IMR-90 (cell line): ENCODE measurements at regions not wholly inside any gene's neighbourhood (a gene's known extent, or its start where the extent isn't known, plus 50 kb on each side); places are given as distances from the start of the nearest gene placed in this dataset.

Source experiments
- ATAC-seq: fragments of 200-7000 bp; cut with Tn5 transposase; 2 replicates; pipeline ENCODE4 v1.9.1; 2020; ENCODE audit warnings: low read depth, mild to moderate bottlenecking, moderate library complexity
- BruUV-seq: library from RNA; stranded (reverse); fragments of 400-500 nt; replicated peaks from 2 replicates; lab custom pipeline; 2021; lab: Mats Ljungman, UMichigan
- CTCF ChIA-PET: fragments of 300-600 bp; formaldehyde crosslinking; extraction: SDS; loops from one replicate; lab custom pipeline; 2021; ENCODE audit warnings: antibody characterized with exemption; lab: Yijun Ruan, JAX
- POLR2A ChIA-PET: fragments of 300-600 bp; sonication (Branson Sonifier 250); formaldehyde crosslinking; loops from one replicate; lab custom pipeline; 2022; ENCODE audit warnings: antibody characterized with exemption; ENCODE audit not compliant: unreplicated experiment; lab: Charles Lee
- DNase-seq: peaks from one replicate; pipeline ENCODE4 v3.0.0; 2013
- H2AFZ ChIP-seq: replicated peaks from 2 replicates; pipeline ENCODE3; 2013; ENCODE audit warnings: low read length, mild to moderate bottlenecking; ENCODE audit not compliant: poor library complexity
- H2AK5ac ChIP-seq: 2 replicates; pipeline ENCODE4 v1.6.1; 2013; ENCODE audit warnings: low read depth, low read length, inconsistent platforms
- H2AK9ac ChIP-seq: replicated peaks from 2 replicates; pipeline ENCODE3; 2013; ENCODE audit warnings: mild to moderate bottlenecking, low read depth, low read length, moderate library complexity; ENCODE audit not compliant: poor library complexity
- H2BK120ac ChIP-seq: 2 replicates; pipeline ENCODE4 v1.6.1; 2013; ENCODE audit warnings: low read depth, low read length, inconsistent platforms
- H2BK15ac ChIP-seq: 3 replicates; pipeline ENCODE4 v1.6.1; 2013; ENCODE audit warnings: low read depth, low read length, inconsistent platforms
- H2BK20ac ChIP-seq: 2 replicates; pipeline ENCODE4 v1.6.1; 2013; ENCODE audit warnings: low read depth, mild to moderate bottlenecking, inconsistent platforms, low read length, moderate library complexity
- H2BK5ac ChIP-seq: 2 replicates; pipeline ENCODE4 v1.6.1; 2013; ENCODE audit warnings: mild to moderate bottlenecking, low read depth, low read length, inconsistent platforms; ENCODE audit not compliant: poor library complexity, severe bottlenecking
- H3K14ac ChIP-seq: replicated peaks from 2 replicates; pipeline ENCODE4 v1.6.1; 2013; ENCODE audit warnings: low read depth, low read length, inconsistent platforms
- H3K18ac ChIP-seq: 2 replicates; pipeline ENCODE4 v1.6.1; 2013; ENCODE audit warnings: low read depth, low read length, control low read depth
- H3K23ac ChIP-seq: 2 replicates; pipeline ENCODE4 v1.6.1; 2013; ENCODE audit warnings: low read depth, low read length, inconsistent platforms
- H3K27ac ChIP-seq: 2 replicates; pipeline ENCODE4 v1.5.1; 2013; ENCODE audit warnings: mild to moderate bottlenecking, control low read depth, low read length; ENCODE audit not compliant: insufficient read depth
- H3K27me3 ChIP-seq: 2 replicates; pipeline ENCODE4 v1.6.1; 2013; ENCODE audit warnings: low read length; ENCODE audit not compliant: control insufficient read depth, insufficient read depth
- H3K36me3 ChIP-seq: 2 replicates; pipeline ENCODE4 v1.6.1; 2013; ENCODE audit warnings: low read length, mixed read lengths; ENCODE audit not compliant: control insufficient read depth, insufficient read depth
- H3K4ac ChIP-seq: 2 replicates; pipeline ENCODE4 v1.6.1; 2013; ENCODE audit warnings: low read depth, low read length, inconsistent platforms
- H3K4me1 ChIP-seq: 2 replicates; pipeline ENCODE4 v1.6.1; 2013; ENCODE audit warnings: low read length, mixed read lengths; ENCODE audit not compliant: control insufficient read depth, insufficient read depth
- H3K4me2 ChIP-seq: 2 replicates; pipeline ENCODE4 v1.6.1; 2013; ENCODE audit warnings: low read depth, mild to moderate bottlenecking, control low read depth, low read length, moderate library complexity
- H3K4me3 ChIP-seq: 2 replicates; pipeline ENCODE4 v1.5.1; 2013; ENCODE audit warnings: low read depth, mild to moderate bottlenecking, control low read depth, low read length, moderate library complexity; ENCODE audit not compliant: insufficient read depth
- H3K56ac ChIP-seq: 2 replicates; pipeline ENCODE4 v1.6.1; 2013; ENCODE audit warnings: low read length, inconsistent platforms; ENCODE audit not compliant: insufficient read depth; ENCODE audit errors: extremely low read depth
- H3K79me1 ChIP-seq, 2 experiments: 2 replicates each; pipeline ENCODE4 v1.6.1; 2013; ENCODE audit warnings: low read length in 2 of 2, inconsistent platforms in 1 of 2, low read depth in 1 of 2
- H3K9ac ChIP-seq: 2 replicates; pipeline ENCODE4 v1.6.1; 2013; ENCODE audit warnings: low read depth, low read length, control low read depth
- H3K9me1 ChIP-seq: 2 replicates; pipeline ENCODE4 v1.6.1; 2013; ENCODE audit warnings: low read length, inconsistent platforms; ENCODE audit not compliant: insufficient read depth
- H3K9me3 ChIP-seq: 2 replicates; pipeline ENCODE4 v1.6.1; 2013; ENCODE audit warnings: low read length; ENCODE audit not compliant: control insufficient read depth, insufficient read depth
- H4K20me1 ChIP-seq: 2 replicates; pipeline ENCODE4 v1.6.1; 2013; ENCODE audit warnings: low read length, inconsistent platforms; ENCODE audit not compliant: insufficient read depth
- H4K5ac ChIP-seq: 2 replicates; pipeline ENCODE4 v1.6.1; 2013; ENCODE audit warnings: mild to moderate bottlenecking, low read depth, low read length, control low read depth
- H4K8ac ChIP-seq, 2 experiments: 2 replicates each; pipeline ENCODE4 v1.6.1; 2013; ENCODE audit warnings: low read depth in 2 of 2, low read length in 2 of 2, control low read depth in 1 of 2, inconsistent platforms in 1 of 2
- H4K91ac ChIP-seq: 2 replicates; pipeline ENCODE4 v1.6.1; 2013; ENCODE audit warnings: low read depth, low read length, inconsistent platforms; ENCODE audit not compliant: insufficient read depth
- CEBPB ChIP-seq: IDR thresholded peaks from 2 replicates; pipeline ENCODE4 v1.6.1; 2012; ENCODE audit warnings: low read depth, low read length, improper control_type of control experiment
- CTCF ChIP-seq: conservative IDR thresholded peaks from 2 replicates; pipeline ENCODE4 v1.5.1; 2012; ENCODE audit warnings: mild to moderate bottlenecking, low read depth, low read length, improper control_type of control experiment
- USF2 ChIP-seq: fragments of 150-350 bp; IDR thresholded peaks from 2 replicates; pipeline ENCODE4 v1.6.1; 2017; ENCODE audit warnings: mild to moderate bottlenecking, antibody characterized with exemption, low read length, low read depth
- WGBS, 2 experiments: methylation state at CpG; one replicate each; pipeline versions ENCODE4 v1.1.5 to v1.1.7; 2013; ENCODE audit warnings: missing lambda C conversion rate in 2 of 2; ENCODE audit not compliant: insufficient read length in 1 of 2; ENCODE audit errors: extremely low coverage in 2 of 2; 5-methylcytosine and 5-hydroxymethylcytosine counted together
- dilution Hi-C: fragments of 300-500 bp; cut with HindIII; formaldehyde crosslinking; loops from one replicate; pipeline ENCODE4 v1.14.3; 2018; ENCODE audit warnings: low sequenced_read_pairs; ENCODE audit not compliant: unreplicated experiment
- in situ Hi-C: fragments of 300-500 bp; cut with MboI; formaldehyde crosslinking; loops from 3 replicates; pipeline ENCODE4 v1.14.3; 2019; ENCODE audit warnings: low sequenced_read_pairs, inconsistent platforms, mixed read lengths
- intact Hi-C: fragments of 100-400 bp; cut with micrococcal nuclease; formaldehyde crosslinking; loops from 2 replicates; pipeline ENCODE4 v1.10.0; 2022

GRCh38 chr18:71989616-71990015 is 554.5 kb downstream of the CBLN2 start:
- no peaks in the 10 kb centered on the region for H4K20me1 ChIP-seq
- no peak overlapping the region for H4K8ac ChIP-seq
- dilution Hi-C loops, result no loop called here

More at GRCh38 chr18:71989616-71990015, 554.5 kb downstream of the CBLN2 start:
- H3K4me2 ChIP-seq, result no peak overlapping the region
- peaks cover 2% of the 10 kb centered on the region; the same call in 1 of the 2 replicates for H3K9me3 ChIP-seq
- H2AK9ac ChIP-seq, result no peak overlapping the region
- H2AK5ac ChIP-seq, result no peak overlapping the region
- H3K4ac ChIP-seq, result no peak overlapping the region
- in situ Hi-C loops, result no loop called here
- no peak overlapping the region for H3K27ac ChIP-seq
- H3K14ac ChIP-seq, result no peak overlapping the region
- no peaks in the 10 kb centered on the region for H3K27me3 ChIP-seq
- H3K4me1 ChIP-seq, result no peaks in the 10 kb centered on the region
- intact Hi-C loops, result no loop called here
- no CpG with 5 or more reads among the region's 1 CpG for WGBS, 2 experiments
- H2BK20ac ChIP-seq, result no peak overlapping the region
- POLR2A ChIA-PET, result no interaction called here
- no peaks in the 10 kb centered on the region for H3K36me3 ChIP-seq
- no peak overlapping the region for H2BK5ac ChIP-seq
- DNase-seq (no peak), ATAC-seq (no peak)
- no peaks in the 10 kb centered on the region for H3K79me1 ChIP-seq
- H2AFZ ChIP-seq, result no peak overlapping the region
- no peak overlapping the region for H3K56ac ChIP-seq
- H4K5ac ChIP-seq, result no peak overlapping the region
- no peak overlapping the region for H2BK15ac ChIP-seq
- H3K4me3 ChIP-seq, result no peak overlapping the region
- no peak overlapping the region for H3K18ac ChIP-seq
- BruUV-seq, result no TSS peak
- no peak overlapping the region for H3K9ac ChIP-seq
- H2BK120ac ChIP-seq, result no peak overlapping the region
- no peak for TF ChIP-seq CTCF
- no peak for TF ChIP-seq CEBPB
- no peak for TF ChIP-seq USF2
- no peaks in the 10 kb centered on the region for H3K9me1 ChIP-seq
- H4K91ac ChIP-seq, result no peak overlapping the region
- H3K23ac ChIP-seq, result no peak overlapping the region
- CTCF ChIA-PET, result interaction anchor here (0.6 to 0.7 kb wide), 2 partner anchors 505 to 1491 kb away, joined by 3 read pairs; no protein-coding TSS in a partner anchor
